HG03442 (cell line): ENCODE measurements at regions not wholly inside any gene's neighbourhood (a gene's known extent, or its start where the extent isn't known, plus 50 kb on each side); places are given as distances from the start of the nearest gene placed in this dataset.
A peak's percentile ranks its signal among the peaks of the same experiment; 100 is the strongest.

Experiments used
- ATAC-seq: cut with Tn5 transposase; IDR thresholded peaks from one replicate; pipeline ENCODE4 v1.9.1; 2021; ENCODE audit warnings: mild to moderate bottlenecking, moderate library complexity; ENCODE audit not compliant: unreplicated experiment

DNA sequence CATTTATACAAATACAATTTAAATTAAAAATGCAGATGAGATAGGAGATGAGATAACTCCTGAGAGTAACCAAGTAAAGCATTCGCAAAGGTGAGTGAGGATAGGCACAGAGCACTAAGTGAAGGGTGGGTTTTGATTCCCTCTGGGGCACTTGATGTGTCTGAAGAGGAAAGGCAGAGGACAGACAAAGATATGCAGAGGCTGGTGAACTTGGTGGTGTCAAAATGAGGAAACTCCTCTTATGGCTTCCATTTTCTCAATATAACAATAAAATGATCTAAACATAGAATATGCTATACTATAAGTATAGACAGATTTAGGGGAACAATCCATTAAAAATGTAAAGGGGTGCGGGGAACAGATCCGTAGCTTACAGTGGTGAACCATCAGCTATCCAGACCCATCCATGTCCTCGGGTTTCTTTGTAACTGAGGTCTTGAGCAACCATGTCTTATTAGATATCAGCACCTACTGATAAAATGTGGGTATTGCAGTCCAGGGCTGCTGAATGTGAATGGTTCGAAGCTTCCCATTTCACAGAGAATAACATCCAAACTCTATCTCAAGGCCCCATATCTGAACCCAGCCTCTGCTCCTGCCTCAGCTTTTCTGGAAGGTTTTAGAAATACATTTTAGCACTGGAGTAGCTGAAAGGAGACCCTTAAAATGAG lies 73.9 kb upstream of the SLC10A2 start:
- ATAC-seq = peak; percentile 97

DNA sequence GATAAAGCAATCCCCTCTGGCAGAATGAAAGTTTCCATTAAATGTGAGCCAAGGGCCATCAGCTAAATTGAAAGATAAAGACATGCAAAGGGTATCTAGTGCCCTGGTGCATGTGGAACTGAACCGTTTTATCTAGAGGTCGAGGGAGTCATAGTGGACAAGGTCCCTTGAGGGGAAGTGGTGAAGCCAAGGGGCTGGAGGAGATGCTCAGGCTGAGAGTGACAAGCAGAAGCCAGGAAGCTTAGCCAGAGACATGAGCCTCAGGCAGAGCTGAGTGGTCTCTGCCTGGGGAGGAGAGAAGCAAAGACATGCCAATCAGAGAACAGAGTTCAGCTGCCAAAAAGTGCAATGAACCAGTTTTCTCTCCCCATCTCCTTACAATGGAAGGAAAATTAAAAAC lies 68.1 kb upstream of the SLC10A2 start:
- ATAC-seq = peak; percentile 54

DNA sequence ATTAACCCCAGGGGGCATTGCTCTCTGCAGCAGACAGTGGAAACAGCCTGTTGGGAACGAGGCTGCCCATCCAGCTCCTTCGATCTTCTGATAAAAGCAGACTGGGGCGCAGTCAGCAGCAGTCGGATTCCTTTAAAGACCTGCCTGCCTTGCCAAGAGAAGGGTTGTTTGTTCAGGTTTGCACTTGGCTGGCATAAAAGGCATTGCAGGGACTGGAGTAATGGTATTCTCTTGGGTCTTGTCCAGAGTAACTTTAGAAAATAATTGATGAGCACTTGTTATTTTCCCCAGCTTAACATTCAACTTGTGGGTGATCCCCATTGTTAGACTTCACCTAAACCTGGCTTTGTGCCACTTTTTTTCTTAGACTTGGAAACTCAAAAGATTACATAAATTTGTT lies 67.3 kb upstream of the SLC10A2 start:
- no peak for ATAC-seq

DNA sequence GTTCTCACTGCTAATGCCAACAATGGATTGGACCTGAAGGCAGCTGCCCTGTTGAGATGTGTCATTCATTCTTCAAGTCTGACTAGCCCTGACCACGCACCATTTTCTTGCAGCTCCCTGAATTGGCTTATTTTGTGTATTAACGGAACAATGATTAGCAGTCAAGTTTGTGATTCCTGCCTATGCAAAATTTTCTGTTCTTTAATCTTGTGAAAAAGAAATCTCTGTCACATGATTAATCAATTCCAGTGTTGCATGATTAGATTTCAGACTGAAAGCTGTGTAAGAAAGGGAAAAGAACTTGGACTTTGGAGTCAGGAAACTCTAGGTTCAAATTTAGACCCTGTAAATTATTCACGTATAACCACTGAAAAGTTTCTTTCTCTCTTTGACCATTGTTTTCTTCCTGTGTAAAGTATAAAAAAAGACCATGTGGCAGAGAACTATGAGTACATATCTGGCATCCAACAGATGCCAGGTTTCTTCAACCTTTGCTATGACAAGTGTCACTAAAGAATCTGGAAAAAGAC lies 64.5 kb upstream of the SLC10A2 start:
- peak; percentile 57 for ATAC-seq

DNA sequence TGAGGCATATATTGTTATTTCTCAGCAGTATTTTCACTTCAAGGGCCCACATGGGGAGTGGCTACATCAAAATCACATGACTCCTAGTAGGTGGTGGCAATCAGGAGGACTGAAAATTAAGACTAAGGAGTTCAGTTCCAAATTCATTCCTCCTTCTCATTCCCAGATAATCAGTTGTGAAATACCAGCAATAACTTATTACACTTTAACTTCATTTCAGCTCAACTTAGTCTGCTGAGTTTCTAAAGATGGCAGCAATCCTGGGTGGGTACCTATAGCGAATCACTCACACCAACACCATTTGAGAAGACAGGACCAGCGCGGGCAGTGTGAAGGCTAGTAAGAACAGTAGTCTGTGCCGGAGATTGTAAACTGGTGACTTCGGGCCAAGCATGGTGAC lies 63.9 kb upstream of the SLC10A2 start:
- no peak for ATAC-seq
